GM23338 (cell line): ENCODE measurements at regions not wholly inside any gene's neighbourhood (a gene's known extent, or its start where the extent isn't known, plus 50 kb on each side); places are given as distances from the start of the nearest gene placed in this dataset.
"Not testable (repeated sequence)": the region's sequence is repeated elsewhere in the genome, so short reads cannot be mapped to it uniquely, and the experiment has no call there.

Experiments used
- ATAC-seq: fragments of 200-7000 bp; cut with Tn5 transposase; 3 replicates; pipeline ENCODE4 v1.9.1; 2020
- DNase-seq: peaks from one replicate; pipeline ENCODE4 v3.0.0-alpha.2; 2015; ENCODE audit warnings: low spot score
- H2AFZ ChIP-seq: fragments of 200-600 bp; sonication (generic); 2 replicates; pipeline ENCODE4 v1.8.0; 2016; ENCODE audit warnings: antibody characterized with exemption, mild to moderate bottlenecking, moderate library complexity
- H3F3A ChIP-seq: fragments of 200-600 bp; sonication (generic); replicated peaks from 2 replicates; pipeline ENCODE4 v1.8.0; 2017; ENCODE audit warnings: antibody characterized with exemption, mixed run types, low read depth
- H3K27ac ChIP-seq: fragments of 200-600 bp; sonication (generic); 2 replicates; pipeline ENCODE4 v1.6.1; 2016; ENCODE audit warnings: low read depth
- H3K27me3 ChIP-seq: fragments of 200-600 bp; sonication (generic); 2 replicates; pipeline ENCODE4 v1.8.0; 2016; ENCODE audit warnings: mild to moderate bottlenecking, mixed run types, moderate library complexity; ENCODE audit not compliant: insufficient read depth
- H3K36me3 ChIP-seq: fragments of 200-600 bp; sonication (generic); 2 replicates; pipeline ENCODE4 v1.8.0; 2016; ENCODE audit warnings: mild to moderate bottlenecking; ENCODE audit not compliant: insufficient read depth
- H3K4me1 ChIP-seq: fragments of 200-600 bp; sonication (generic); 2 replicates; pipeline ENCODE4 v1.8.0; 2016; ENCODE audit warnings: mild to moderate bottlenecking, moderate library complexity; ENCODE audit not compliant: insufficient read depth
- H3K4me2 ChIP-seq: fragments of 200-600 bp; sonication (generic); 2 replicates; pipeline ENCODE4 v1.7.1; 2017; ENCODE audit warnings: mixed run types
- H3K4me3 ChIP-seq: fragments of 200-600 bp; sonication (generic); 2 replicates; pipeline ENCODE4 v1.6.1; 2016; ENCODE audit warnings: mixed run types
- H3K79me2 ChIP-seq: fragments of 200-600 bp; sonication (generic); replicated peaks from 2 replicates; pipeline ENCODE4 v1.8.0; 2017; ENCODE audit warnings: mild to moderate bottlenecking; ENCODE audit not compliant: insufficient read depth
- H3K9me2 ChIP-seq: fragments of 200-600 bp; sonication (generic); 2 replicates; pipeline ENCODE4 v1.8.0; 2017; ENCODE audit not compliant: insufficient read depth
- H4K20me1 ChIP-seq: fragments of 200-600 bp; sonication (generic); replicated peaks from 2 replicates; pipeline ENCODE4 v1.8.0; 2017; ENCODE audit warnings: mild to moderate bottlenecking; ENCODE audit not compliant: insufficient read depth
- H3K27ac Mint-ChIP-seq: 2 replicates; pipeline ENCODE4 v1.8.0; 2020; ENCODE audit warnings: inconsistent platforms, mild to moderate bottlenecking, moderate library complexity, mixed read lengths
- H3K27me3 Mint-ChIP-seq: 3 replicates; pipeline ENCODE4 v1.8.0; 2022; ENCODE audit warnings: low read depth, mild to moderate bottlenecking, moderate library complexity, mixed read lengths, inconsistent platforms; ENCODE audit not compliant: insufficient read depth, poor library complexity
- H3K36me3 Mint-ChIP-seq: 3 replicates; pipeline ENCODE4 v1.8.0; 2021; ENCODE audit warnings: low read depth, mild to moderate bottlenecking, inconsistent platforms, moderate library complexity, mixed read lengths
- H3K4me1 Mint-ChIP-seq: 3 replicates; pipeline ENCODE4 v1.8.0; 2020; ENCODE audit warnings: mild to moderate bottlenecking, inconsistent platforms, mixed read lengths
- H3K4me3 Mint-ChIP-seq: 3 replicates; pipeline ENCODE4 v1.8.0; 2021; ENCODE audit warnings: moderate library complexity, mild to moderate bottlenecking, inconsistent platforms, mixed read lengths
- H3K9me3 Mint-ChIP-seq: 3 replicates; pipeline ENCODE4 v1.8.0; 2020; ENCODE audit warnings: moderate library complexity, mild to moderate bottlenecking, inconsistent platforms, mixed read lengths
- CREB1 ChIP-seq: fragments of 250-450 bp; sonication (Bioruptor Pico); IDR thresholded peaks from 2 replicates; pipeline ENCODE4 v1.5.0; 2020; ENCODE audit warnings: low read depth, mild to moderate bottlenecking, moderate library complexity
- EZH2 ChIP-seq: fragments of 200-600 bp; sonication (generic); IDR thresholded peaks from one replicate; pipeline ENCODE4 v1.8.0; 2017; ENCODE audit warnings: antibody characterized with exemption, mild to moderate bottlenecking, low read depth; ENCODE audit not compliant: unreplicated experiment
- JUNB ChIP-seq: IDR thresholded peaks from one replicate; pipeline ENCODE4 v1.6.1; 2016; ENCODE audit warnings: antibody characterized with exemption; ENCODE audit not compliant: unreplicated experiment
- NANOG ChIP-seq: IDR thresholded peaks from 2 replicates; pipeline ENCODE4 v1.6.1; 2016; ENCODE audit warnings: antibody characterized with exemption, borderline replicate concordance
- POLR2AphosphoS5 ChIP-seq: IDR thresholded peaks from 2 replicates; pipeline ENCODE4 v1.6.1; 2016; ENCODE audit warnings: antibody characterized with exemption, low read depth
- REST ChIP-seq: IDR thresholded peaks from one replicate; pipeline ENCODE4 v1.6.1; 2018; ENCODE audit warnings: antibody characterized with exemption; ENCODE audit not compliant: unreplicated experiment
- STAT1 ChIP-seq: IDR thresholded peaks from one replicate; pipeline ENCODE4 v1.6.1; 2016; ENCODE audit warnings: antibody characterized with exemption; ENCODE audit not compliant: unreplicated experiment
- ZNF114 ChIP-seq: fragments of 250-450 bp; sonication (Bioruptor Pico); IDR thresholded peaks from 2 replicates; pipeline ENCODE4 v1.5.0; 2020; ENCODE audit warnings: mild to moderate bottlenecking, moderate library complexity
- ZNF331 ChIP-seq: fragments of 250-450 bp; sonication (Bioruptor Pico); IDR thresholded peaks from 2 replicates; pipeline ENCODE4 v1.5.0; 2020; ENCODE audit warnings: low read depth, mild to moderate bottlenecking, moderate library complexity
- TF ChIP-seq, protein P1 (sequence below): IDR thresholded peaks from 2 replicates; pipeline ENCODE4 v1.6.1; 2016; ENCODE audit warnings: antibody characterized with exemption

- Histone ChIP-seq H3K4me1 (no peaks in the 10 kb centered on the region), H3K9me2 (no peaks in the 10 kb centered on the region), H3K36me3 (no peaks in the 10 kb centered on the region), H3K27me3 (no peaks in the 10 kb centered on the region), H3F3A (no peaks in the 10 kb centered on the region), H4K20me1 (no peaks in the 10 kb centered on the region), H3K4me2 (no peak overlapping the region), H3K79me2 (no peaks in the 10 kb centered on the region), H3K4me3 (no peak overlapping the region), H3K27ac (no peak overlapping the region), H2AFZ (no peak overlapping the region)
- no peaks in the 10 kb centered on the region for H3K36me3 Mint-ChIP-seq
- H3K9me3 Mint-ChIP-seq, result no peaks in the 10 kb centered on the region
- no peaks in the 10 kb centered on the region for H3K4me1 Mint-ChIP-seq
- ATAC-seq (no peak), DNase-seq (no peak)
- H3K4me3 Mint-ChIP-seq, result no peak overlapping the region
- no peak overlapping the region for H3K27ac Mint-ChIP-seq
- no peaks in the 10 kb centered on the region for H3K27me3 Mint-ChIP-seq
- no peak for TF ChIP-seq NANOG
- no peak for TF ChIP-seq REST
- no peak for TF ChIP-seq CREB1
- TF ChIP-seq POLR2AphosphoS5, result no peak
- TF ChIP-seq ZNF331 (CRISPR knock-in tag), result no peak
- no peak for TF ChIP-seq ZNF114 (CRISPR knock-in tag)
- TF ChIP-seq, protein P1, sequence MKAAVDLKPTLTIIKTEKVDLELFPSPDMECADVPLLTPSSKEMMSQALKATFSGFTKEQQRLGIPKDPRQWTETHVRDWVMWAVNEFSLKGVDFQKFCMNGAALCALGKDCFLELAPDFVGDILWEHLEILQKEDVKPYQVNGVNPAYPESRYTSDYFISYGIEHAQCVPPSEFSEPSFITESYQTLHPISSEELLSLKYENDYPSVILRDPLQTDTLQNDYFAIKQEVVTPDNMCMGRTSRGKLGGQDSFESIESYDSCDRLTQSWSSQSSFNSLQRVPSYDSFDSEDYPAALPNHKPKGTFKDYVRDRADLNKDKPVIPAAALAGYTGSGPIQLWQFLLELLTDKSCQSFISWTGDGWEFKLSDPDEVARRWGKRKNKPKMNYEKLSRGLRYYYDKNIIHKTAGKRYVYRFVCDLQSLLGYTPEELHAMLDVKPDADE, result no peak
- no peak for TF ChIP-seq STAT1
These were observed 298.6 kb upstream of the HNRNPA3 start for GRCh38 chr2:176913955-176914354.

DNA sequence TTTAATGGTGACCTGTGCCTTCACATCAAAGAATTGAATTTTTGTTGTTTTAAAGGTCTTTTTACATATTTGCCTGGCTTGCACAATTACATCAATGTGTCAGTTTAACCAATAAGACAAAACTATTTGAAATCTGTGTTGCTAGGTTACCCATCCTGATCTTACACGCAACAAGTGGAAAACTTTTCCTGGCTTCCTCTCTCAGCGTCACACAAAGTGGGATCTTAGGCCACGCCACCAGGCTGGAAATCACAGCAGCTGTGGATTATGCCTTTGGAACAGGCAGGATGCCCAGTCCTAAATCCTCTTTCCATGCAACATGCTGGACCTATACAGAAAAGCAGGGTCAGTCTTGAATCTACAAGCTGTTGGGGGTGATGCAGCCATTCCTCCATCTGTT is 298.2 kb upstream of the HNRNPA3 start:
- TF ChIP-seq EZH2, result no peak
- no peak for TF ChIP-seq JUNB
- TF ChIP-seq POLR2AphosphoS5, result no peak
- TF ChIP-seq CREB1, result no peak
- no peak for TF ChIP-seq STAT1
- TF ChIP-seq REST, result no peak
- no peak for DNase-seq
- Histone ChIP-seq H3K4me1 (no peaks in the 10 kb centered on the region), H3F3A (no peaks in the 10 kb centered on the region), H4K20me1 (no peaks in the 10 kb centered on the region), H3K4me2 (no peak overlapping the region), H3K36me3 (no peaks in the 10 kb centered on the region), H3K27ac (no peak overlapping the region), H2AFZ (no peak overlapping the region), H3K79me2 (no peaks in the 10 kb centered on the region), H3K27me3 (no peaks in the 10 kb centered on the region), H3K9me2 (no peaks in the 10 kb centered on the region), H3K4me3 (no peak overlapping the region)
- Mint-ChIP-seq H3K4me1 (no peaks in the 10 kb centered on the region), H3K4me3 (no peak overlapping the region), H3K27ac (no peak overlapping the region), H3K36me3 (no peaks in the 10 kb centered on the region), H3K9me3 (no peaks in the 10 kb centered on the region), H3K27me3 (no peaks in the 10 kb centered on the region)
- no peak for ATAC-seq

GRCh38 chr2:176922545-176922944 is 290.0 kb upstream of the HNRNPA3 start:
- H3K27me3 Mint-ChIP-seq, H3K9me3 Mint-ChIP-seq, DNase-seq, H3K27ac Mint-ChIP-seq, H3K27me3 ChIP-seq, ATAC-seq, H3K36me3 ChIP-seq, H3K9me2 ChIP-seq, H2AFZ ChIP-seq, H3K27ac ChIP-seq, H3F3A ChIP-seq, H3K4me2 ChIP-seq, H3K4me1 ChIP-seq, H4K20me1 ChIP-seq, H3K4me3 ChIP-seq, H3K79me2 ChIP-seq, H3K4me3 Mint-ChIP-seq, H3K4me1 Mint-ChIP-seq, H3K36me3 Mint-ChIP-seq: not testable (repeated sequence)
